Thyroid gland (tissue), 4 donors: ENCODE measurements at regions not wholly inside any gene's neighbourhood (a gene's known extent, or its start where the extent isn't known, plus 50 kb on each side); places are given as distances from the start of the nearest gene placed in this dataset.

Source experiments
- POLR2A ChIP-seq, 2 donors: fragments of 450-650 bp; IDR thresholded peaks; one replicate each; pipeline ENCODE4 v1.6.1; 2017; ENCODE audit warnings: antibody characterized with exemption in 2 of 2, mild to moderate bottlenecking in 2 of 2, moderate library complexity in 1 of 2
- TF ChIP-seq, protein P1 (sequence below), 6 experiments: fragments of 200-600 bp in 3 of 6; fragments of 450-650 bp in 3 of 6; sonication (generic) in 3 of 6; IDR thresholded peaks; one replicate each; pipeline ENCODE4 v1.5.1; 2016 to 2019; ENCODE audit warnings: antibody characterized with exemption in 6 of 6, mild to moderate bottlenecking in 2 of 6, inconsistent platforms in 1 of 6, moderate library complexity in 1 of 6

DNA sequence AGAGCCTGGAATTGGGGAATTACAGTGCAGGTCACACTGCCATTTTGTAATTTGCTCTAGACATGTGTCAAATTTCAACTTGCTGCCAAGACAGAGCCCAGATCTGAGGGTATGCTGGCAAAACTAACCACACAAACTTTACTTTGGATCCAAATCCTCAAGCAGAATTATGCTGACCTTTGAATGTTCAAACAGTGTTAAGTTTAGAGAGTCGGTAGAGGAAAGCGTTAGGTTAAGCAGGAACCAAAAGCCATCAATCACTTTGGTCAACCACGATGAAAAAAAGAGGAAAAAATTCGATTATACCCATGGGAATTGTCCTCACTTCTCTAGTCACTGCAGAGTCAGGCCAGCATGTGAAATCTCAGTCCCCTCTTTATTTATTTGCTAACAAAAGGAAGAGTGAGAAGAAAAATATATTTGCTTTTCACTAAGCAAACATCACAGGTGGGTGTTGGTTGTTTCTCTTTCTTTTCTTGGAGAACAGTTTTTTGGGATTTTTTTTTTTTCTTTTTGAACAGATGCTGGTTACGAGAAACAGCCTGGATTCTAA lies 105.1 kb upstream of the ADGRF1 start:
- TF ChIP-seq, protein P1, sequence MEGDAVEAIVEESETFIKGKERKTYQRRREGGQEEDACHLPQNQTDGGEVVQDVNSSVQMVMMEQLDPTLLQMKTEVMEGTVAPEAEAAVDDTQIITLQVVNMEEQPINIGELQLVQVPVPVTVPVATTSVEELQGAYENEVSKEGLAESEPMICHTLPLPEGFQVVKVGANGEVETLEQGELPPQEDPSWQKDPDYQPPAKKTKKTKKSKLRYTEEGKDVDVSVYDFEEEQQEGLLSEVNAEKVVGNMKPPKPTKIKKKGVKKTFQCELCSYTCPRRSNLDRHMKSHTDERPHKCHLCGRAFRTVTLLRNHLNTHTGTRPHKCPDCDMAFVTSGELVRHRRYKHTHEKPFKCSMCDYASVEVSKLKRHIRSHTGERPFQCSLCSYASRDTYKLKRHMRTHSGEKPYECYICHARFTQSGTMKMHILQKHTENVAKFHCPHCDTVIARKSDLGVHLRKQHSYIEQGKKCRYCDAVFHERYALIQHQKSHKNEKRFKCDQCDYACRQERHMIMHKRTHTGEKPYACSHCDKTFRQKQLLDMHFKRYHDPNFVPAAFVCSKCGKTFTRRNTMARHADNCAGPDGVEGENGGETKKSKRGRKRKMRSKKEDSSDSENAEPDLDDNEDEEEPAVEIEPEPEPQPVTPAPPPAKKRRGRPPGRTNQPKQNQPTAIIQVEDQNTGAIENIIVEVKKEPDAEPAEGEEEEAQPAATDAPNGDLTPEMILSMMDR (IDR thresholded peaks at IDR 0.05): no peak
- no peak for TF ChIP-seq POLR2A (IDR thresholded peaks at IDR 0.05)
